Chondrocyte (in vitro differentiated cells): ENCODE measurements at regions not wholly inside any gene's neighbourhood (a gene's known extent, or its start where the extent isn't known, plus 50 kb on each side); places are given as distances from the start of the nearest gene placed in this dataset.

ENCODE experiments used
- DNase-seq: peaks from one replicate; pipeline ENCODE4 v3.0.0; 2021; ENCODE audit warnings: mixed read lengths, low spot score
- H3K27ac Mint-ChIP-seq: one replicate; pipeline ENCODE4 v1.8.0; 2021; ENCODE audit warnings: mild to moderate bottlenecking, moderate library complexity, mixed read lengths; ENCODE audit not compliant: unreplicated experiment
- H3K27me3 Mint-ChIP-seq: 2 replicates; pipeline ENCODE4 v1.8.0; 2021; ENCODE audit warnings: low read depth, mixed read lengths
- H3K36me3 Mint-ChIP-seq: 2 replicates; pipeline ENCODE4 v1.8.0; 2021; ENCODE audit warnings: low read depth, mixed read lengths
- H3K4me1 Mint-ChIP-seq: 2 replicates; pipeline ENCODE4 v1.8.0; 2021; ENCODE audit warnings: low read depth, mild to moderate bottlenecking, mixed read lengths
- H3K4me3 Mint-ChIP-seq: one replicate; pipeline ENCODE4 v1.8.0; 2021; ENCODE audit warnings: mild to moderate bottlenecking, moderate library complexity, mixed read lengths; ENCODE audit not compliant: unreplicated experiment
- H3K9me3 Mint-ChIP-seq: 2 replicates; pipeline ENCODE4 v1.8.0; 2021; ENCODE audit warnings: low read depth, mixed read lengths
- TF ChIP-seq, protein P1 (sequence below): fragments of 200-600 bp; sonication (generic); IDR thresholded peaks from 2 replicates; pipeline ENCODE4 v1.5.0; 2021; ENCODE audit warnings: antibody characterized with exemption, mild to moderate bottlenecking, moderate library complexity

DNA sequence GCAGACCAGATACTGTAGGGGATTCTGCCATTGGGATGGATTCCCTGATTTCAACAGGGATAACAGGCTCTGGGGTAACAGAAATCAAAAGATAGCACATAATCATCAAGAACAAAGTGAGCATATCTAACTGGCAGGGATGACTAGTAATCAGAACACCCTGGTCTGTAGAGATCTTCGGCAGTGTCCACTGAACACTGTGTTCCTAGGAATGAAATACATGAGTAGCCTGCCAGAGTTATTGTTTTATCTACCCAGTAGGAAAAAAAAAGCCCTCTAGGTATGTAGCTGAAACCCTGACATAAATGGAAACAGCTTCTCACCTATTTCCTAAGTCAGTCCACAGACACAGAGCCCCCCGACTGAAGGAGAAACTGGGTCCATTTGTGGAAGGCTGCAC lies 340.3 kb upstream of the ZNF385D start:
- no peak overlapping the region for H3K4me3 Mint-ChIP-seq

DNA sequence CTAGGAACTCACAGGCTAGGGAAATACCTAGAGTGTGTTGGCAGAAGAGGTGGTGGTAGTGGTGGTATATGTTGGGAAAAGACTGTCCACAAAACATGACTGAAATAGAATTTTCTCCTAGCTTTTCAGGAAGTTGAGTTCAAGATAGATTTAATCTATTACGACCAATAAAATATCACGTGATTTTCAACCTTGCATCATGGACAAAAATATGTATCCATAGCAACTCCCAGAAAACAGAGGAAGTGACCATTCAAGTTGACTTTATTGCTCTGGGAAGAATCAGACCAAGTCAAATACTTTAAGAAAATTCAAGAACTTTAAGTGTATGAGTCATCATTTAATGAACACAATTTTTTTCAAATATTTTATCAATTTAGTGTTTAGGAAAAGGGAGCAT lies 347.0 kb upstream of the ZNF385D start:
- Mint-ChIP-seq H3K36me3 (no peaks in the 10 kb centered on the region), H3K27me3 (peaks cover 10% of the 10 kb centered on the region), H3K27ac (no peak overlapping the region), H3K4me3 (no peak overlapping the region), H3K9me3 (peaks cover 4% of the 10 kb centered on the region), H3K4me1 (no peaks in the 10 kb centered on the region)
- TF ChIP-seq, protein P1, sequence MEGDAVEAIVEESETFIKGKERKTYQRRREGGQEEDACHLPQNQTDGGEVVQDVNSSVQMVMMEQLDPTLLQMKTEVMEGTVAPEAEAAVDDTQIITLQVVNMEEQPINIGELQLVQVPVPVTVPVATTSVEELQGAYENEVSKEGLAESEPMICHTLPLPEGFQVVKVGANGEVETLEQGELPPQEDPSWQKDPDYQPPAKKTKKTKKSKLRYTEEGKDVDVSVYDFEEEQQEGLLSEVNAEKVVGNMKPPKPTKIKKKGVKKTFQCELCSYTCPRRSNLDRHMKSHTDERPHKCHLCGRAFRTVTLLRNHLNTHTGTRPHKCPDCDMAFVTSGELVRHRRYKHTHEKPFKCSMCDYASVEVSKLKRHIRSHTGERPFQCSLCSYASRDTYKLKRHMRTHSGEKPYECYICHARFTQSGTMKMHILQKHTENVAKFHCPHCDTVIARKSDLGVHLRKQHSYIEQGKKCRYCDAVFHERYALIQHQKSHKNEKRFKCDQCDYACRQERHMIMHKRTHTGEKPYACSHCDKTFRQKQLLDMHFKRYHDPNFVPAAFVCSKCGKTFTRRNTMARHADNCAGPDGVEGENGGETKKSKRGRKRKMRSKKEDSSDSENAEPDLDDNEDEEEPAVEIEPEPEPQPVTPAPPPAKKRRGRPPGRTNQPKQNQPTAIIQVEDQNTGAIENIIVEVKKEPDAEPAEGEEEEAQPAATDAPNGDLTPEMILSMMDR: no peak
- DNase-seq: no peak

More for the DNA sequence above, 340.3 kb upstream of the ZNF385D start:
- no peak for DNase-seq
- Mint-ChIP-seq H3K27ac (no peak overlapping the region), H3K4me1 (no peaks in the 10 kb centered on the region), H3K27me3 (peaks cover 18% of the 10 kb centered on the region), H3K36me3 (no peaks in the 10 kb centered on the region), H3K9me3 (no peaks in the 10 kb centered on the region)
- TF ChIP-seq, protein P1: no peak

DNA sequence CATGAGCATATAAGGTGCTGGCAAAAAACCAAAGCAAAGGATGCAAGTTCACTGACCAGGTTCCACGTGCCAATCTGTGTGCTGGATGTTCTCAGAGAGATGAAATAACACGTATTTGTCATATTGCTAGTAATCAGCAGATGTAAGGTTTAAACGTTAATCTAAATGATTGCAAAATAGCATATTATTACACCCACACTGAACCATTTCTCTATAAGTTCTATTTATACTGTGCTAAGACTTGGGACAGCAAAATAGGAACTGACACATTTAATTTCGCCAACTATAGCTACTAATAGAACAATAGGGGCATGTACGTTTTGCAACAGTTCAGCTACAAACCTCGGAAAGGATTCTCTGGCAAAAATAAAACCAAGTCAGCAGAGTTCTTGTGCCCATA lies 350.3 kb upstream of the ZNF385D start:
- no peak overlapping the region for H3K27ac Mint-ChIP-seq
- no peaks in the 10 kb centered on the region for H3K36me3 Mint-ChIP-seq
- H3K9me3 Mint-ChIP-seq: peaks cover 4% of the 10 kb centered on the region
- peaks cover 6% of the 10 kb centered on the region for H3K27me3 Mint-ChIP-seq
- no peak overlapping the region for H3K4me3 Mint-ChIP-seq
- no peaks in the 10 kb centered on the region for H3K4me1 Mint-ChIP-seq
- DNase-seq: no peak
- TF ChIP-seq, protein P1: no peak

DNA sequence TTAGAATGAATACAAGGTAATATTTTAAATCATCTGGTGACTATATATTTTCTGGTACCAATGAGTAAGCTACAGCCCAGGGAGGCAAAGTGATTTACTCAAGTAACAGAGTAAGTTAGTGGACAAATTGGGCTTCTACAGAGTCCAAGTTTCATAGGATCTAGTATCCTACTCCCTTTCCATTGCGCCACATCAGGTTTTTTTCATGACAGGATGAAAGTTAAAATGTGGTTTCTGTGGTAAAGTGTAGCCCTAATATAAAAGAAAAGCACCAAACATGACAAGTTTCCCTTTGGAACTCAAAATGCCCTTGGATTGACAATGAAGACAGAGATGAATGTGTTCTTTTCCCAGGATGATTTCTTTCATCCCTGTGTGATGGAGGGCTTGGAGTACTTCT lies 350.8 kb upstream of the ZNF385D start:
- TF ChIP-seq, protein P1: no peak
- peaks cover 2% of the 10 kb centered on the region for H3K27me3 Mint-ChIP-seq
- no peaks in the 10 kb centered on the region for H3K36me3 Mint-ChIP-seq
- peaks cover 4% of the 10 kb centered on the region for H3K9me3 Mint-ChIP-seq
- H3K27ac Mint-ChIP-seq: no peak overlapping the region
- no peak for DNase-seq
- H3K4me3 Mint-ChIP-seq: no peak overlapping the region
- no peaks in the 10 kb centered on the region for H3K4me1 Mint-ChIP-seq

DNA sequence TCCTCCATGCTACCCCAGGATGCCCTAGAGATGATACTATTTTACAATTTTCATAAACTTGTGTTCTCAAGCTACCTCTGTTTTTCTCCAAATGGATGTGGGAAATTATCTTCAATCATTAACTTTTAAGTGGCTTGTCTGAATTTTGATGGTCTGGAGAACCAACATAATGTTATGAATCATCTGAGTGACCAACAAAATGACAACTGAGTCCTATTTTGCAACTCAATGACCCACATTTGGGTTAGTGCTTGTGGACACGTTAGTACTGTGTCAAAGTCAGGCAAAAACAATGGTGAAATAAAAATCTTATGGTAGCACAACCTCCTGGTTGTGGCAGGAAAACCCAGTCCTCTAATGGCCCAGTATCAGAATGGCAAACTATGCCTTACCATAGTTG lies 352.4 kb upstream of the ZNF385D start:
- Mint-ChIP-seq H3K27ac (no peak overlapping the region), H3K36me3 (no peaks in the 10 kb centered on the region), H3K4me3 (no peak overlapping the region), H3K4me1 (no peaks in the 10 kb centered on the region), H3K27me3 (no peaks in the 10 kb centered on the region), H3K9me3 (peaks cover 4% of the 10 kb centered on the region)
- DNase-seq: no peak
- TF ChIP-seq, protein P1: no peak
